ENCODE measurements at regions not wholly inside any gene's neighbourhood (a gene's known extent, or its start where the extent isn't known, plus 50 kb on each side); places are given as distances from the start of the nearest gene placed in this dataset.
"Not testable (repeated sequence)": the region's sequence is repeated elsewhere in the genome, so short reads cannot be mapped to it uniquely, and the experiment has no call there.

- no peak for DNase-seq (ENCODE audit: low spot score in 2 of 2)
- no peak for ATAC-seq
- H3K36me3 Mint-ChIP-seq = no peaks in the 10 kb centered on the region
- no peaks in the 10 kb centered on the region for H3K9me3 Mint-ChIP-seq
- no peak overlapping the region for H3K27ac Mint-ChIP-seq
These were observed 193.6 kb upstream of the FANCL start for GRCh38 chr2:58434692-58435091.

- Mint-ChIP-seq H3K27ac (no peak overlapping the region), H3K9me3 (no peaks in the 10 kb centered on the region), H3K36me3 (peaks cover 2 to 5% of the 10 kb centered on the region in 2 donors)
- no peak for DNase-seq (ENCODE audit: low spot score in 2 of 2)
- ATAC-seq = no peak
These were observed 191.5 kb upstream of the FANCL start for GRCh38 chr2:58432491-58433170.

GRCh38 chr2:58429014-58429875 lies 188.1 kb upstream of the FANCL start:
- Mint-ChIP-seq H3K36me3 (peaks cover 5 to 6% of the 10 kb centered on the region in 2 donors), H3K27ac (no peak overlapping the region), H3K9me3 (no peaks in the 10 kb centered on the region)
- ATAC-seq (no peak), DNase-seq (ENCODE audit: low spot score in 2 of 2) (no peak)

GRCh38 chr2:58428096-58429013 lies 187.2 kb upstream of the FANCL start:
- peak in 1 of 2 donors; percentile 3 for DNase-seq (ENCODE audit: low spot score in 2 of 2)
- peak in 1 of 2 donors; percentile 49 for ATAC-seq
- H3K36me3 Mint-ChIP-seq = peaks cover 5 to 6% of the 10 kb centered on the region in 2 donors
- no peaks in the 10 kb centered on the region for H3K9me3 Mint-ChIP-seq
- no peak overlapping the region for H3K27ac Mint-ChIP-seq

- ATAC-seq = no peak
- DNase-seq (ENCODE audit: low spot score in 2 of 2) = no peak
- Mint-ChIP-seq H3K9me3 (no peaks in the 10 kb centered on the region), H3K27ac (no peak overlapping the region), H3K36me3 (peaks cover 5 to 6% of the 10 kb centered on the region in 2 donors)
These were observed 186.5 kb upstream of the FANCL start for GRCh38 chr2:58427572-58428095.

GRCh38 chr2:58425368-58425767 lies 184.2 kb upstream of the FANCL start:
- H3K9me3 Mint-ChIP-seq = no peaks in the 10 kb centered on the region
- peaks cover 5 to 6% of the 10 kb centered on the region in 2 donors for H3K36me3 Mint-ChIP-seq
- DNase-seq (ENCODE audit: low spot score in 2 of 2) (no peak), ATAC-seq (no peak)
- H3K27ac Mint-ChIP-seq = no peak overlapping the region

- DNase-seq (ENCODE audit: low spot score in 2 of 2) (no peak), ATAC-seq (no peak)
- Mint-ChIP-seq H3K36me3 (no peaks in the 10 kb centered on the region), H3K9me3 (no peaks in the 10 kb centered on the region), H3K27ac (no peak overlapping the region)
These were observed 178.9 kb upstream of the FANCL start for GRCh38 chr2:58419983-58420382.

- Mint-ChIP-seq H3K9me3 (no peaks in the 10 kb centered on the region), H3K36me3 (no peaks in the 10 kb centered on the region), H3K27ac (no peak overlapping the region)
- DNase-seq (ENCODE audit: low spot score in 2 of 2) (no peak), ATAC-seq (no peak)
These were observed 175.6 kb upstream of the FANCL start for GRCh38 chr2:58416696-58417095.

GRCh38 chr2:58414506-58414905 lies 173.4 kb upstream of the FANCL start:
- DNase-seq (ENCODE audit: low spot score in 2 of 2) (no peak), ATAC-seq (no peak)
- no peak overlapping the region for H3K27ac Mint-ChIP-seq
- H3K36me3 Mint-ChIP-seq = no peaks in the 10 kb centered on the region
- no peaks in the 10 kb centered on the region for H3K9me3 Mint-ChIP-seq

GRCh38 chr2:58410549-58410948 lies 169.4 kb upstream of the FANCL start:
- no peaks in the 10 kb centered on the region for H3K9me3 Mint-ChIP-seq
- no peak overlapping the region for H3K27ac Mint-ChIP-seq
- DNase-seq (ENCODE audit: low spot score in 2 of 2) = no peak
- H3K36me3 Mint-ChIP-seq = no peaks in the 10 kb centered on the region
- no peak for ATAC-seq

- DNase-seq (ENCODE audit: low spot score in 2 of 2) (no peak), ATAC-seq (no peak)
- no peaks in the 10 kb centered on the region for H3K9me3 Mint-ChIP-seq
- H3K27ac Mint-ChIP-seq = no peak overlapping the region
- no peaks in the 10 kb centered on the region for H3K36me3 Mint-ChIP-seq
These were observed 166.4 kb upstream of the FANCL start for GRCh38 chr2:58407487-58407886.

- no peak overlapping the region for H3K27ac Mint-ChIP-seq
- H3K36me3 Mint-ChIP-seq = no peaks in the 10 kb centered on the region
- ATAC-seq (no peak), DNase-seq (ENCODE audit: low spot score in 2 of 2) (no peak)
- no peaks in the 10 kb centered on the region for H3K9me3 Mint-ChIP-seq
These were observed 164.2 kb upstream of the FANCL start for GRCh38 chr2:58405341-58405740.

- Mint-ChIP-seq H3K27ac (no peak overlapping the region), H3K9me3 (no peaks in the 10 kb centered on the region), H3K36me3 (no peaks in the 10 kb centered on the region)
- DNase-seq (ENCODE audit: low spot score in 2 of 2) (no peak), ATAC-seq (no peak)
These were observed 160.8 kb upstream of the FANCL start for GRCh38 chr2:58401936-58402335.

GRCh38 chr2:58398406-58398805 lies 157.3 kb upstream of the FANCL start:
- Mint-ChIP-seq H3K36me3 (no peaks in the 10 kb centered on the region), H3K27ac (no peak overlapping the region), H3K9me3 (no peaks in the 10 kb centered on the region)
- DNase-seq (ENCODE audit: low spot score in 2 of 2) (no peak), ATAC-seq (no peak)

GRCh38 chr2:58387701-58388100 lies 146.6 kb upstream of the FANCL start:
- no peak for ATAC-seq
- H3K9me3 Mint-ChIP-seq = no peaks in the 10 kb centered on the region
- H3K27ac Mint-ChIP-seq = no peak overlapping the region
- H3K36me3 Mint-ChIP-seq = peaks cover 0 to 4% of the 10 kb centered on the region in 2 donors
- no peak for DNase-seq (ENCODE audit: low spot score in 2 of 2)

- H3K27ac Mint-ChIP-seq; DNase-seq (ENCODE audit: low spot score in 2 of 2); H3K9me3 Mint-ChIP-seq; ATAC-seq; H3K36me3 Mint-ChIP-seq: not testable (repeated sequence)
These were observed 145.8 kb upstream of the FANCL start for GRCh38 chr2:58386904-58387303.

- no peaks in the 10 kb centered on the region for H3K36me3 Mint-ChIP-seq
- ATAC-seq = no peak
- DNase-seq (ENCODE audit: low spot score in 2 of 2) = no peak
- no peak overlapping the region for H3K27ac Mint-ChIP-seq
- peaks cover 5 to 12% of the 10 kb centered on the region in 2 donors for H3K9me3 Mint-ChIP-seq
These were observed 137.0 kb upstream of the FANCL start for GRCh38 chr2:58378152-58378551.
